Lung (tissue), 11 donors: ENCODE measurements at regions not wholly inside any gene's neighbourhood (a gene's known extent, or its start where the extent isn't known, plus 50 kb on each side); places are given as distances from the start of the nearest gene placed in this dataset.

Source experiments
- ATAC-seq: fragments of 200-7000 bp; cut with Tn5 transposase; one replicate; pipeline ENCODE4 v1.9.1; 2020; ENCODE audit warnings: moderate number of reproducible peaks; ENCODE audit not compliant: insufficient read depth, low FRiP score
- DNase-seq, 3 donors: peaks; one replicate each; pipeline ENCODE4 v3.0.0-alpha.2; 2013 to 2017
- H3K27ac ChIP-seq, 2 donors: one replicate each; pipeline ENCODE4 v1.5.1; 2013; ENCODE audit warnings: mild to moderate bottlenecking in 2 of 2, moderate library complexity in 2 of 2, control low read depth in 1 of 2, inconsistent platforms in 1 of 2, low read depth in 1 of 2, low read length in 1 of 2
- H3K27me3 ChIP-seq, 3 donors: one replicate each; pipeline ENCODE4 v1.5.1; 2013; ENCODE audit warnings: low read length in 2 of 3; ENCODE audit not compliant: control insufficient read depth in 3 of 3, insufficient read depth in 3 of 3
- H3K36me3 ChIP-seq, 4 donors: one replicate each; pipeline ENCODE4 v1.5.1; 2013; ENCODE audit warnings: low read length in 4 of 4, mild to moderate bottlenecking in 1 of 4, moderate library complexity in 1 of 4; ENCODE audit not compliant: control insufficient read depth in 4 of 4, insufficient read depth in 4 of 4
- H3K4me1 ChIP-seq, 5 donors: one replicate each; pipeline ENCODE4 v1.5.1; 2013; ENCODE audit warnings: low read length in 5 of 5, mild to moderate bottlenecking in 2 of 5, moderate library complexity in 1 of 5; ENCODE audit not compliant: control insufficient read depth in 5 of 5, insufficient read depth in 5 of 5
- H3K4me3 ChIP-seq: one replicate; pipeline ENCODE4 v1.5.1; 2013; ENCODE audit warnings: mild to moderate bottlenecking, control low read depth, moderate library complexity
- H3K9ac ChIP-seq, 2 donors: one replicate each; pipeline ENCODE4 v1.5.1; 2013; ENCODE audit warnings: low read length in 2 of 2, control low read depth in 1 of 2; ENCODE audit not compliant: insufficient read depth in 1 of 2
- H3K9me3 ChIP-seq, 4 donors: one replicate each; pipeline ENCODE4 v1.5.1; 2013; ENCODE audit warnings: low read length in 3 of 4, mild to moderate bottlenecking in 1 of 4, moderate library complexity in 1 of 4; ENCODE audit not compliant: control insufficient read depth in 4 of 4, insufficient read depth in 3 of 4
- CTCF ChIP-seq: IDR thresholded peaks from 2 replicates; pipeline ENCODE4 v1.5.1; 2012; ENCODE audit warnings: mild to moderate bottlenecking; ENCODE audit errors: control extremely low read depth, extremely low read depth
- WGBS, 2 donors: extraction: QIAGEN DNeasy Blood & Tissue Kit; methylation state at CpG; one replicate each; pipeline ENCODE4 v1.1.7; 2013; 5-methylcytosine and 5-hydroxymethylcytosine counted together
- donor health status: control.
- donor health status: control.
- donor health status: Bipolar disorder and iron deficiency.
- donor health status: healthy.
- donor health status: DM: yes; HTN: yes; CAD: no.

GRCh38 chrY:7731651-7732050 is 820.1 kb upstream of the AMELY start:
- Histone ChIP-seq H3K27me3 (no peaks in the 10 kb centered on the region), H3K4me3 (no peak overlapping the region), H3K4me1 (no peaks in the 10 kb centered on the region), H3K9ac (no peak overlapping the region), H3K9me3 (no peaks in the 10 kb centered on the region), H3K27ac (no peak overlapping the region), H3K36me3 (no peaks in the 10 kb centered on the region)
- no peak for ATAC-seq
- DNase-seq, result no peak
- TF ChIP-seq CTCF, result no peak
- 90% methylated on average over 1 of the region's 1 CpG; no CpG with 5 or more reads in 1 of the 2 donors for WGBS, 2 donors

- Histone ChIP-seq H3K27ac (no peak overlapping the region), H3K36me3 (no peaks in the 10 kb centered on the region), H3K4me3 (no peak overlapping the region), H3K27me3 (no peaks in the 10 kb centered on the region), H3K4me1 (no peaks in the 10 kb centered on the region), H3K9ac (no peak overlapping the region), H3K9me3 (no peaks in the 10 kb centered on the region)
- 93% methylated on average over 2 of the region's 2 CpGs; no CpG with 5 or more reads in 1 of the 2 donors for WGBS, 2 donors
- no peak for TF ChIP-seq CTCF
- DNase-seq, result no peak
- ATAC-seq, result no peak
Measured at GRCh38 chrY:7730664-7731063, 819.1 kb upstream of the AMELY start.

GRCh38 chrY:7730071-7730470 is 818.5 kb upstream of the AMELY start:
- no peak for TF ChIP-seq CTCF
- 44% methylated on average over 2 of the region's 2 CpGs; no CpG with 5 or more reads in 1 of the 2 donors for WGBS, 2 donors
- Histone ChIP-seq H3K9ac (no peak overlapping the region), H3K4me3 (no peak overlapping the region), H3K27me3 (no peaks in the 10 kb centered on the region), H3K4me1 (no peaks in the 10 kb centered on the region), H3K36me3 (no peaks in the 10 kb centered on the region), H3K9me3 (no peaks in the 10 kb centered on the region), H3K27ac (no peak overlapping the region)
- no peak for DNase-seq
- ATAC-seq, result no peak

GRCh38 chrY:7729318-7730011 is 817.9 kb upstream of the AMELY start:
- ATAC-seq (no peak), DNase-seq (no peak)
- no peaks in the 10 kb centered on the region for H3K4me1 ChIP-seq
- H3K9me3 ChIP-seq, result no peaks in the 10 kb centered on the region
- TF ChIP-seq CTCF, result no peak
- no peak overlapping the region for H3K9ac ChIP-seq
- WGBS, 2 donors, result 71% methylated on average over 8 of the region's 8 CpGs; no CpG with 5 or more reads in 1 of the 2 donors
- no peaks in the 10 kb centered on the region for H3K36me3 ChIP-seq
- H3K27me3 ChIP-seq, result no peaks in the 10 kb centered on the region
- no peak overlapping the region for H3K27ac ChIP-seq
- H3K4me3 ChIP-seq, result no peak overlapping the region
